ES-I3 (cell line): ENCODE measurements at regions not wholly inside any gene's neighbourhood (a gene's known extent, or its start where the extent isn't known, plus 50 kb on each side); places are given as distances from the start of the nearest gene placed in this dataset.

Source experiments
- H3K36me3 ChIP-seq: 2 replicates; pipeline ENCODE4 v1.6.1; 2013; ENCODE audit warnings: mild to moderate bottlenecking, low read length, control low read depth, moderate library complexity; ENCODE audit not compliant: insufficient read depth
- H3K4me1 ChIP-seq: 2 replicates; pipeline ENCODE4 v1.6.1; 2013; ENCODE audit warnings: mild to moderate bottlenecking, control low read depth, low read length; ENCODE audit not compliant: insufficient read depth
- H3K9ac ChIP-seq: 2 replicates; pipeline ENCODE4 v1.6.1; 2013; ENCODE audit warnings: low read depth, mild to moderate bottlenecking, low read length, moderate library complexity
- H3K9me3 ChIP-seq: 2 replicates; pipeline ENCODE4 v1.6.1; 2013; ENCODE audit warnings: mild to moderate bottlenecking, low read length, moderate library complexity; ENCODE audit not compliant: control insufficient read depth, insufficient read depth

DNA sequence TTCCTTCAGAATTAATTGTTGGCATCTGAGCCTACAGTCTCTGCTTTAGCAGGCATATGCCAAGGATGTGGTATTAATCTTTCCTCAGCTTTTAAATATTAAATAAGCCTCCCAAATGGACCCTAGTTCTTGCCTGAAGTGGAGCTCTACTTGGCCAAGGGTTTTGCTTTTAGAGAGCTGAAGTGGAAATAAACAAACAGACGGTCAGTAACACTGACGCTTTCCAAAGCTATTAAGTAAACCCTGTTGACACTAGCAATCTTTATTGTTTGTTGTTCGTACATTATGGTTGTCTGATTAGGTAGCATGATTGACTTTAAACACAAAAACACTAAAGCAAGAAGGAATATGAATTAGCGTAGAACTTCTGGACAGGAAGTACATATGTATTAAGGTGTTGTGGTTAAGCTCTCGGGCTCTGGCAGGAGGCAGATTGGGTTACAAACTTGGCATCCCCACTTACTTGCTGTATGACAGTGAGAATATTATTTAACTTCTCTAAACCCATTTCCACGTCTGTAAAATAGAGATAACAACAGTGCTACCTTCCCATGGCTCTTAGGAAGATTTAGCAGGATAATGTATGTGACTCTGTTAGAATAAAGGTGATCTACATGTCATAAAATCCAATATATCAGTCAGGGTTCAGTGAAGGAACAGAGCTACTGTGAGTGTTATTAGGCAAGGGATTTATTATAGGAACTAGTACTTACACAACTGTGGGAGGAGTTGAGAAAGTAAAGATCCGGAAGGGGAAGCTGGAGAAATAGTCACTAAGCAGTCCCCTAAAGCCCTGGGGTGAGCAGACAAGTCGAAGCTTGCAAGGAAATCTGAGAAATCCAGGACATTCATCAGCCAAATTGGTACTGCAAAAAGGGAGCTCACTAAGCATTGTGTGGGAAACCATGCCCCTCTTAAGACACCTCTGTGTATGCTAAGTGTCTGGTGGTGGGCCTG is 92.2 kb upstream of the ATF7IP start:
- Histone ChIP-seq H3K9me3 (no peaks in the 10 kb centered on the region), H3K36me3 (no peaks in the 10 kb centered on the region), H3K9ac (no peak overlapping the region), H3K4me1 (peaks cover 3% of the 10 kb centered on the region)

DNA sequence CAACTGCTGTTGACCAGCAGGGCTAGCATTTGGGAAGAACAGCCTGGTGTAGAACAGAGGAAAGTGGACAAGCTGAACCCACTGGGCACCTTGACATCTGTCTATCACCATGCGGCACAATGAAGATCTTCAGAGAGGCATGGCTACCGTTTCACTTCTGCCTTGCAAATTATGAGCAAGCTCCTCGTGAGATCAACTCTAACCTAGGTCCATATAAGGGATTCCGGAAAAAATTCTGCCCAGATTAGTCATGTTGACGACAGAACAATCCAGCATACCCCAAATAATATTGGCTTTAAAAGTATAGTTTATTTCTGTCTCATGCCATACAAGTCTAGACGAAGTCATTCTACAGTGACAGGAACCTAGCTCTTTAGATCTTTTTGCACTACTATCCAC is 91.6 kb upstream of the ATF7IP start:
- Histone ChIP-seq H3K36me3 (no peaks in the 10 kb centered on the region), H3K9ac (no peak overlapping the region), H3K9me3 (no peaks in the 10 kb centered on the region), H3K4me1 (no peaks in the 10 kb centered on the region)

DNA sequence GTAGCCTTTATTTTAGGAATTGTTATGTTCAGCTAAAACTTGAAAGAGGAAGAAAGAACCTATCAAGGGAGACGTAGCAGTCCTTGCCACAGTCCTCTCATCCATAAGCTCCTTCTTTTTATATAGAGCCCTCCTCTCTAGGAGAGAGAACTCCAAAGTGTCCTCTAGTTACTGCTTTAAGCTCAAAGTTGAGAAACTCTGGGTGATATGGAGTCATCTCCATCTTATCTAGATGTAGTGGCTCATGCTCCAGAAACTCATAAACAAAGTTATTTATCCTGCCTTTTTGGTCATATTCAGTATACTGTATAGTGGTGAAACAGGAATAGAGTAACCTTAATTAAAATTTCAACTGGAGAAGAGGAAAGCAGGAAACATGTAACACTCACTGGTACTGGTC is 90.4 kb upstream of the ATF7IP start:
- no peaks in the 10 kb centered on the region for H3K9me3 ChIP-seq
- H3K4me1 ChIP-seq = no peaks in the 10 kb centered on the region

DNA sequence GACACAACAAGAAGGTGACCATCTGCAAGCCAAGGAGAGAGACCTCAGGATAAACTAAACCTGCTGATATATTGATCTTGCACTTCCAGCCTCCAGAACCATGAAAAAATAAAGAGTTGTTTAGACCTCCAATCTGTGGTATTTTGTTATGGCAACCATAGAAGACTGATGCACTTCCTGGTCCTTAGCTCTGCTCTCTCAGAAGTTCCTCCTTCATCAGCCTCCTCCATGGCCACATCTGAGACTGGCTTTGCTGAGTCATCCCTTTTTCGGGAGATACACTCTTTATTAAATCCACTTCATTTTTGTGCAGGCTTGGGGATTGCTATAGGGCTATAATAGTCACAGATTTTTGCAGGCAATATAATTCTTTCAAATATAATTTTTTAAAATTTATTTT is 89.6 kb upstream of the ATF7IP start:
- Histone ChIP-seq H3K36me3 (no peaks in the 10 kb centered on the region), H3K9me3 (no peaks in the 10 kb centered on the region), H3K4me1 (no peaks in the 10 kb centered on the region), H3K9ac (no peak overlapping the region)

More for the DNA sequence above, 90.4 kb upstream of the ATF7IP start:
- H3K36me3 ChIP-seq = no peaks in the 10 kb centered on the region
- no peak overlapping the region for H3K9ac ChIP-seq

DNA sequence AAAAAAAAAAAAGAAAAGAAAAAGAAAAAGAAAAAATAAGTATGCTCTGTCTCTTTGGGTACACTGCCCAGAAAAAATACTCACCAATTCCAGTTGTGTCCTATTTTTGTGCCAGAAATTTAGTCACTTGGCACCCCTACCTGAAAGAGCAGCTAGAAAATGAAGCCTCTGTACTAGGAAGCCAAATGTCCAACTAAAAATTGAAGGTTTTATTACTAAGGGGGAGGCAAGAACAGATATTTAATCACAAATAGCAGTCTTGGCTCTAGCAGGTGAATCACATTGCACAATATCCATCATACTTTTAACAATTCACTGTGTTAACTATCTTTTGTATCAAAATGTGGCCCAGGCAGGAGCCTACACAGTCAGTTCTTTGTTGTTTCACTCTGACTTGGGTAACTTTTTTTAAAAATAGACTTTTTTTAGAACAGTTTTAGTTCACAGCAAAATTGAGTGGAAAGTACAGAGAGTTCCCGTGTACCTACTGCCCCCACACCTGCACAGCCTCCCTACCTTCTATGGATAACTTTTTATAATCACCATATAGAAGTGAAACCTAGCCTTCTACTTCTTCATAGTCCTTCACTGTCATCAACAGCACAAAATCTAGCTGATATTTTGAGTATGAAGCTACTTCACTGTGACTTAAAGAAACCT is 87.1 kb upstream of the ATF7IP start:
- no peak overlapping the region for H3K9ac ChIP-seq
- no peaks in the 10 kb centered on the region for H3K36me3 ChIP-seq
- H3K4me1 ChIP-seq = peaks cover 9% of the 10 kb centered on the region
- no peaks in the 10 kb centered on the region; the same call in 1 of the 2 replicates for H3K9me3 ChIP-seq

DNA sequence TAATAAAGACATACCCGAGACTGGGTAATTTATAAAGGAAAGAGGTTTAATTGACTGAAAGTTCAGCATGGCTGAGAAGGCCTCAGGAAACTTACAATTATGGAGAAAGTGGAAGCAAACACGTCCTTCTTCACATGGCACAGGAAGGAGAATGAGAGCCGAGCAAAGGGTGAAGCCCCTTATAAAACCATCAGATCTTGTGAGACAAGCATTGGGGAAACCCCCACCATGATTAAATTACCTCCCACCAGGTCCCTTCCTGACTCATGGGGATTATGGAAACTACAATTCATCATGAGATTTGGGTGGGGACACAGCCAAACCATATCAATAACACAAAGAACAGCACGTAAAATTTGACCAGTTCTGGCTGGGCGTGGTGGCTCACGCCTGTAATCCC is 85.6 kb upstream of the ATF7IP start:
- no peaks in the 10 kb centered on the region; the same call in 1 of the 2 replicates for H3K9me3 ChIP-seq
- no peak overlapping the region for H3K9ac ChIP-seq
- H3K4me1 ChIP-seq = peaks cover 20% of the 10 kb centered on the region
- no peaks in the 10 kb centered on the region for H3K36me3 ChIP-seq

DNA sequence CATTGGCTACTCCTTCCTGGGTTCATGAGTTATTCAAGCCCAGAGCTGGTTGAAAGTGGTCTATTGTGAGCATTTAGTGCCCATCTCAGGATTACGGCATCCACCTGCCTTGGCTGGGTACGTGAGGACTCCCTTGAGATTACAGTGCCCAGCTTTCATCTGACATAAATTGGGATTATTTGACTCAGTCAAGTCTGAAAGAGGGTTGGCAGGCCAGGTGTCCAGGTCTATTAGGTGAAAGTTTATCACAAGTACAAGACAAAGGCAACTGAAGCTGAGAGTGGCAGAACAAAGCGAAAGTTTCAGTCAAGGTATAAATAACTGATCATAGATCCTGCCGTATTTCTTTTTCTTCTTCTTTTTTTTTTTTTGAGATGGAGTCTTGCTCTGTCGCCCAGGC is 84.6 kb upstream of the ATF7IP start:
- Histone ChIP-seq H3K4me1 (peaks cover 20% of the 10 kb centered on the region), H3K9me3 (no peaks in the 10 kb centered on the region; the same call in 1 of the 2 replicates), H3K36me3 (no peaks in the 10 kb centered on the region), H3K9ac (no peak overlapping the region)

DNA sequence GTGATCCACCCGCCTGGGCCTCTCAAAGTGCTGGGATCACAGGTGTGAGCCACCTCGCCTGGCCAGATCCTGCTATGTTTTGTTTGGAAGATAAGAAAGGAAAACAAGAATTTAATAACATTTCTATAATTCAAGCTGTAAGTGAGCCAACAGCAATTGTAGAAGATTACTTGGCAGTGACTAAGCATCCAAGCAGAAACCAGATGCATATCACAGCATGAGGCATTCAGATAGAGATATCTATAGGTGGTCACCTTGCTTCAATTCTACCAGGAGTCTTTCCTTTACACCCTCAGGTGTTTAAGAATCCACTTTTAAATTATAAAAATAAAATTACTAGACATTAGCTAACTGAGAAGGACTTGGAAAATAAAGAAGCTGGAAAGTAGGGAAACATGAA is 83.9 kb upstream of the ATF7IP start:
- no peaks in the 10 kb centered on the region for H3K36me3 ChIP-seq
- H3K9ac ChIP-seq = no peak overlapping the region
- H3K9me3 ChIP-seq = no peaks in the 10 kb centered on the region; the same call in 1 of the 2 replicates
- H3K4me1 ChIP-seq = peaks cover 20% of the 10 kb centered on the region

DNA sequence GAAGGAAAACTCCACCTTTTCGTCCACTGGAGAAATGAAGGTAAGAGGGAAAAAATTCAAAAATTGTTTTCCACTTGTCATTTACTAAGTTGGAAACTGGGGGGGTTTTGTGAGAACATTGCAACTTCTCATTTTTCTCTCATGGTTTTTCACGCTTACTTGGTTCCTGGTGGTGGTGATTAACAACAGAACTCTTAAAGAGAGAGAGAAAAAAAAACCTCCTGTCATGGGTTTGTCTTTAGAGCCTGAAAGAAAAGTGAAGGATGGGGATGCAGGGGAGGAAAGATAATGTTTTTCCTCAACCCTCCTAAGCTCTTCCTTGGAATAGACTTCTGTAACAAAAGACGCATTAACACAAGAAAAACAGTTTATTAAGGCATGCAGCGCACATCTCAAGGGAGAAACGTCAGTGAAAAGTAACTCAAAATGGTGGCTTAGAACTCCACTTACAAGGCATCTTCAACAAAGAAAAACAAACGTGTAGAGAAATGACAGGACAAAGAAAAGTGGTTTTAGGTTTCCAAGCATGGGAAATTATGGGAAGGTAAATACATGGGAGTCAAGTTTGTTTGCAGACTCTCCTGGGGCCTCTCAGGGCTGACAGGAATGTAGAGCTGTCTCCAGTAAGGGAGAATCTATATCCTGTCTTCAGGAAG is 81.9 kb upstream of the ATF7IP start:
- Histone ChIP-seq H3K36me3 (no peaks in the 10 kb centered on the region), H3K4me1 (peaks cover 20% of the 10 kb centered on the region), H3K9me3 (no peaks in the 10 kb centered on the region; the same call in 1 of the 2 replicates), H3K9ac (no peak overlapping the region; the same call in 1 of the 2 replicates)

DNA sequence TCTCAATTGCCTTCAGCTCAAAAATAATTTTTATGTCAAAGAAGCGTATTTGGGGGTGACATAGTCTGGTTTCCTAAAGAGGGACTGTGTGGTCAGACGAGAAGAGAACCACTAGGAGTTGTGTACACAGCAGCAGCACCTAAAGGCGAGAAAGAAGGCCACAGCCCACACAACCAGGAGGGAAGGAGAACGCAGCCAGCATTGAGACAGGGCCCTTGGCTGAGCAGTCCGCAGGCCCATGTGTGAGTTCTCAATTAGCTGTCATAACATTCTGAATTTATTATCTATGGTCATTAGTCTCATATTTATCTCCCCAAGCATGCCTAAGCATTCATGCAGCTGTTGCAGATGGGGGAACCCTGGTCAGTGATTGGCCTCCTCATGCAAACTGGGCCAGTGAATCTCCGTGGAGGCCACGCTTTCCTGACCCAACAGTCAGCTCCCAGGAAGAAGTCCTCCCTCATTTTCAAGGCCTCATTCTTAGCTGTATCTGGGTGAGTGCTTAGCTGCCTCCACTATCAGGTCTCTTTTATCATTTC is 81.2 kb upstream of the ATF7IP start:
- no peaks in the 10 kb centered on the region for H3K36me3 ChIP-seq
- no peak overlapping the region for H3K9ac ChIP-seq
- peaks cover 4% of the 10 kb centered on the region; the same call in 1 of the 2 replicates for H3K9me3 ChIP-seq
- peaks cover 20% of the 10 kb centered on the region for H3K4me1 ChIP-seq

DNA sequence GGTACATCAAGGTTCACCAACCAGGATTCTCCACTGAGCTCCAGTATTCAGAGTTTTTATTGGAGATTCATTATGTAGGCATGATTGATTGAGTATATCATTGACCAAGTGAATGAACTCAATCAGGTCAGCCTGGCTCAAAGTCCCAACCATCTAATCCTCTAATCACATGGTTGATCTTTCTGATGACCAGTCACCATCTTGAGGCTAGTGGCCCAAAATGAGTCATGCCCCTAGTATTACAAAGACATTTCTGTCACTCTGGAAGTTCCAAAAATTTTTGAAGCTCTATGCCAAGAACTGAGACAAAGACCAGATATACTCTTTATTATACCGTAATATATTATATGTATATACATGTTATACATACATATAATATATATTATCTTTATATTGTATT is 75.9 kb upstream of the ATF7IP start:
- Histone ChIP-seq H3K9me3 (peaks cover 8% of the 10 kb centered on the region; the same call in 1 of the 2 replicates), H3K36me3 (no peaks in the 10 kb centered on the region), H3K4me1 (peaks cover 1% of the 10 kb centered on the region), H3K9ac (no peak overlapping the region)

DNA sequence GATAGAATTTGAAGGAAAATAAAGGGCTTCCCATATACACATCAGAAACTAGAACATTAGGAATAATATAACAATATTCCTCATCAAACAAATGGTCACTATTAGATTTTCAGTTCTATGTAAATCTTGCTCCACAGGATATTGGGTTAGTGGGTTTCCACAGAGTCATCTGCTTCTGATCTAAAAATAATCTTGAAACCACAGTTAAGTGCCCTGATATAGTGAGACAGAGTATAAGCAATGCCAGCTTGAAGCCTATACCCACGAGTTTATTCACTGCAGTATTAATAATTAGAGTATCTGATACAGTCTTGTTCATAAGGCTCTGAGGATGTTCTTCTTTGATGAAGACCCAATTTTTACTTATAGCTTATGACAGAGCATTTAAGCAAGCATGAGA is 74.5 kb upstream of the ATF7IP start:
- H3K9me3 ChIP-seq = peaks cover 8% of the 10 kb centered on the region; the same call in 1 of the 2 replicates
- H3K4me1 ChIP-seq = no peaks in the 10 kb centered on the region
- H3K9ac ChIP-seq = no peak overlapping the region
- H3K36me3 ChIP-seq = no peaks in the 10 kb centered on the region

DNA sequence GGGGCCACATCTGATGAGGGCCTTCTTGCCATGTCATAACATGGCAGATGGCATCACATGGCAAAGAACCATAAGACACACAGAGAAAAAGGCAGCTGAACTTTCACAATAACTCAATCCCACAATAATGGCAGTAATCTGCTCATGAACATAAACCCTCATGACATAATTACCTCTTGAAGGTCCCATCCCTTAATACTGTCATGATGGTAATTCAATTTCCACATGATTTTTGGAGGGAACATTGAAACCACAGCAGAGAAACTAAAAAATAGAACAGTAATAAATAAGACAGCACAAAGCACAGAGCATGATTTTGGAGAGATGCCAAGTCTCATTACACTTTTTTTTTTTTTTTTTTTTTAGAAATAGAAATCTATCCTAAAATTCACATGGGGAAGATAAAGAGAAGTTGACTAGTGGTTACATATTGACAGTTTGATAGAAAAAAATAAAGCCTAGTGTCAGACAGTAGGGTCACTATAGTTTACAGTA is 61.8 kb upstream of the ATF7IP start:
- no peak overlapping the region for H3K9ac ChIP-seq
- 0 out of 2 replicates have a peak, but pooled peaks cover 6% of the 10 kb centered on the region for H3K9me3 ChIP-seq
- H3K4me1 ChIP-seq = no peaks in the 10 kb centered on the region
- no peaks in the 10 kb centered on the region for H3K36me3 ChIP-seq

DNA sequence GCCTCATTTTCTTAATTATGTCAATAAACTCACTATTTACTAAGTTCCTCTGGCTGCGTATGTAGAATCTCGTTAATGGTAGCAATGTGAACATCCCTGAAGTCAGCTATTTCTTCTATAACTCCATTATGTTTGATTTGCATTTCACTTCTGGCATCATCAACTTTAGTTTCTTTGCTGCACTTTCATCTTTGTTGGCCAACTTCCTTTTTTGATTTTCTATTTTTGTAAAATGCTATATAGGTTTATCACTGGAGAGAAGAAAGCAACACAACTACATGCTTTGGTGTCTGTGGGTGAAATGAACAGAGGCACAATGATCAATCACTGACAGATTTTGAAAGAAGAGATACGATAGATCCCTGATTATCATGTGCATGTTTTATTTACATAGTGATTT is 58.5 kb upstream of the ATF7IP start:
- Histone ChIP-seq H3K36me3 (no peaks in the 10 kb centered on the region), H3K9me3 (no peaks in the 10 kb centered on the region), H3K4me1 (no peaks in the 10 kb centered on the region), H3K9ac (no peak overlapping the region)
